CD4-positive, alpha-beta T cell treated with Interleukin-10 for 1 hour (primary cell): ENCODE measurements at regions not wholly inside any gene's neighbourhood (a gene's known extent, or its start where the extent isn't known, plus 50 kb on each side); places are given as distances from the start of the nearest gene placed in this dataset.

ENCODE experiments used
- DNase-seq: peaks from one replicate; pipeline ENCODE4 v3.0.0-alpha.2; 2020

DNA sequence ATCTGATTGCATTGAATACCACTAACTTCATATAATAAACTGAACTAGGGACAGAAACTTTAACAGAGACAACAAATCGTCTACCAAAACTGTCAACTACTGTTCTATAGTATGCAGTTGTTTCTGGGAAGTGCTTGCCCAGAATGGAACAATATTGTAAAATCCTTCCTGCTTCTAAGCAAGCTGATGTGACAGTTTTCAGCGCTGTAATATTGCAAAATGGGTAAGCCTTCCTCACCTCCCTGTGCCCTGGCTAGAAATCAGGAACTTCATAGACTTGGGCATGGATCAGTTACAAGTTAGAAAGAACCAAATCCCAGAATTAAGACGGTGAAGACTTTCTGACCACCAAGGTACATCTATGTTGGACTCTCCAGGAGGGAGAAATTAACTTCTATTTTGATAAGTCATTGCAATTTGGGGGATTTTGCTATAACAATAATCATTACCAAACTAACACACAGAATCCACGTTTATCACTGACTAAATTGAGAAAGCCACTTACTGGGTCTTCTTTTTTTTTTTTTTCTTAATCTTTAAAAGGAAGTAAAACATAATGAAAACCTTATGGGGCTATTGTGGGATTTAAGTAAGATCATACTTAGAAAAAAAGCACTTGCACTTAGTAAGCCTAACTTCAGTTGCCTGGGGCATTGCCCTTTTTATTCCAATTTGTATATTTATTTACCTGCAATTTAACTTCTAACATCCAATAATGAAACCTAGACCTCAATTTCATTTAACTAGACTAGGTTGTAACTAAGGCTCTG lies 261.5 kb downstream of the TRIB2 start:
- DNase-seq = no peak

DNA sequence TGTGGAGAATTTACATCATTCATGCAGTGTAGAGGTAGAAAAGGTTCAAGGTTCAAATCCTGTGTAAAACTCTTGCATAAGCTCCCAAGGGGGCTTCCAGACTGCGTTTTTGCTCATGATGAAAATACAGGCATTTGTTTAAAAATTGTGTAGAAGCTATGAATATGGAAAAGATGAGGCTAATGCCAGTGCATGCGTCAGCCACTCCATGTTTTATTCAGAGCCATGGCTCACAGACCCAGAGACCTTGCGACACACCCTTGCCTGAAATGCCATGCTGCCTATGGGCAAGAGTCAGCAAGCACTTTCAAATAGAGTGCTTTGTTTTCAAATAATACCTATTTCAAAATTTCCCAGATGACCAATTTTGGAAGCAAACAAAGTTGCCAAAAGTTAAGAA lies 262.3 kb downstream of the TRIB2 start:
- no peak for DNase-seq

DNA sequence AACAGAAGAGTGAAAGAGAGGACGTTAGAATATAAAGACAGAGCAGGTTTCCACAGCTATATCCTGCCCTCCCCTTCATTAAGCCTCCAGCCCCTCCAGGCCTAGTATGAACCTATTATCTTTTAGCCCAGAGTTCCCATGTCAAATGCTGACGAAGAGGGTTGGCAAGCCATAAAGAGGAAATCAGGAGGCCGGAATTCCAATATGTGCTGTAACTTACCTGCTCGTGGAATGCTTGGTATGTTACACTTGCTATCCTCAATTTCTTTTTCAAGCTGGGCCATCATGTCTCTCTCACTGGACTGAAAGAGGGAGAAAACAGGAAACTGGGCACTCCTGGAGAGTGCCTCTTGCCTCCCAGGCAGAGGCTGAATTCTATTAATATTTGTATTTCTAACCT lies 264.1 kb downstream of the TRIB2 start:
- no peak for DNase-seq

DNA sequence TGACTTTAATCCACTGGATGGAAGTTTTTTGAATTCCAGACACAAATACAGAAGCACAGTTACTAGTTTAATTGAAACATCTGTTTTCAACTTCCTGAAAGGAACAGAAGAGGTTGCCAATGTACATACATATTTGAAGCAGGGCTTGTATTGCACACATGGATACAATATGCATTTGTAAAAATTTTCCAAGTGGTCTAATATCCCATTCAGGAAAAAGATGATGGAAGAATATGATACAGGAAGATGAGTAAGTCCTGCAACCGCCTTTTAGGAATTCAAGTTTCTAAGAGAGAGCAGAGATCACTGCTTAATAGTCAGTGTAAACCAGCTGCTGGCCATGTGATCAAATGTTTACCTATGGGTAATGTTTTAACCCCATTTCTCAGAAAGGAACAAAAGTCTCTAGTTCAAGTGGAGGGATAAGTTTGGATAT lies 265.4 kb downstream of the TRIB2 start:
- DNase-seq = no peak

DNA sequence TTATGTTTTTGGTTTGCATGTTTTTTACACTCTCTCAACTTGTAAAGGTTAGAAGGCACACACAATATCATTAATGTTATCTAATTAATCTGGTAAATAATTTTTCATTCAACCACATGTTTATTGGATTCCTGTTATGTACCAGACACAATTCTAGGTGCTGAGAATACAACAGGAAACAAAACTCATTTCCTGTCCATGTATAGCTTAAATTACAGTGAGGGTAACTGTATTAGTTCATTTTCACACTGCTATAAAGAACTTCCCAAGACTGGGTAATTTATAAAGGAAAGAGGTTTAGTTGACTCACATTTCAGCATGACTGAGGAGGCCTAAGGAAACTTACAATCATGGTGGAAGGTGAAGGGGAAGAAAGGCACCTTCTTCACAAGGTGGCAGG lies 270.5 kb downstream of the TRIB2 start:
- DNase-seq = no peak

DNA sequence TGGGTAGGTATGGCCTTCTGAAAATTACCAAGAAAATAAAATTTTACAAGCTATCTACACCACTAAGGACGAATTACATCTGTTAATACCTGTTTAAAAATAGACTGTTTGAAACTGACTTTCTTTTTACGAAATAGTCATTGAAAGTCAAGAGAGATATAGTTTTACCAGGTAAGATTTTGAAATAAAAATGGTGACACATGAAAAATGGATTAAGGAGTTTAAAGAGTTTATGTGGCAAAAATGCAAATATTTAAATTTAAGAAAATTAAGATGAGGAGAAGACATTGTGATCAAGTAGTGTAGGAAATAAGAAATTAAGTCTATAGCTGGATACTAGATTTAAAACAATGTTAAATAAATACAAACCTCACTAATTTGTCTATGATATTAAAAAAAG lies 271.5 kb downstream of the TRIB2 start:
- DNase-seq = no peak

DNA sequence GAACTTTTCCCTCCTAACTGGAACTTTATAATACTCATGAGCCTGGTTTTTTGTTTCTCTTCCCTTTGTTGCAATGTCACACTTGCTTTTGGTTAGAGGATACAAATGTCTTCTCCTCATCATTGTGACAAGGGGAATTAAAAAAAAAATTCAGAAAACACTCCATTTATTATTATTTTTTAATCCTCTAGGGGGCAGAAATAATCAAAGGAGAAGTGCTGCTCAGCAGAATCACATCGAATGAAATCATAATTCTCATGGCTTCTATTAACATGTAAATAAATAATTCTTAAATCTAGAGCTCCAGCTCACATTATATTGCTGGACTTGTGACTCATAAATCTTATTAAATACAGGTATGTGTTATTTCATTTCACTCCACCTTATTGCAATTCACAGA lies 273.8 kb downstream of the TRIB2 start:
- DNase-seq = peak; percentile 4

DNA sequence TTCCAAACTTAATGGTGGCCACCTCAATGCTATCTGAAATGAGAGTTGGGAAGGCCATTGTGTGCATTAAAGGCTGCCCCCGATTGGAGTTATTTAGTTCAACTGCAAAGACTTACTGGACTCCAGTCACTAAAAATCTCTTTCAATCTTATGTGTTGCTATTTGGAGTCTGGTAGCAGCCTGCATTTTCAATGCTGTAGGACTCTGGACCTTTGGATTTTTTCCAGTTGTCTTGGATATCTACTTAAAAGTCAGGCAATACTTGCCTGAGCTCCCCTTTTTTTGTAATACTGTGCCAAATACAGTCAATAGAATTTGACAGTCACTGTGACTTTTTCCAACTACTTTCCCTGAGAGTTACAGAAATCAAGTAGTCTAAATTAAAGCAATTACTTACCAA lies 281.9 kb downstream of the TRIB2 start:
- no peak for DNase-seq

DNA sequence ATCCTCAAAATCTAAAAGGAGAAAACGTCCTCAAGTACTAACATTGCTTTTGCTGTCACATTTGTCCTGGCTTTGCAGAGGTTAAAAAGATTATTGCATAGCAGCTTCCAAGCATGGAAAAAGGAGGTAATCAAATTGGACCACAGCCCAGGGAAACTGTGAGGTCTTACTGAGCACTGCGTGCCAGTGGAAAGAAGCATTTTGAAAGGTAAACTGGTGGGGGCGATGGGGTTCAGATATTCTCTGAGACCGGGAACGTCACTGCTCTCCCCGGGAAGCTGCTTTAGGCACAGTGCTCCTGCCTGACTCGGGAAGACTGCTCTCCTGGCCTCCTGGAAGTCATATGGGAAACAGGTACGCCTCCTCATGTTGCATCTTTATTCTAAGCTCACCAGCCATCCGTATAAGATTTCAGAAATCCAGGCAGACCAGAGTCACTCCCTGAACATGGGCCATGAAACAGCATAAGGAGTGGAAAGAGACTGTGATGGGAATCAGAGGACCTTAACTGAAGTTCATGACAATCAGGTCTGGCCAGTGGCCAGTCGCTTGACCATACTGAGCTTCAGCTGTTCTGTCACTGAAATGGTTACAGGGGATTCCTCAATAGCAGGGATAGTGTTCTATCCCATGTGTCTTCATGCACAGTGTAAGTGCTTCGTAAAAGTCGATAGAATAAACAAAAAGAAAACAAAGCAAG lies 284.1 kb downstream of the TRIB2 start:
- DNase-seq = no peak

DNA sequence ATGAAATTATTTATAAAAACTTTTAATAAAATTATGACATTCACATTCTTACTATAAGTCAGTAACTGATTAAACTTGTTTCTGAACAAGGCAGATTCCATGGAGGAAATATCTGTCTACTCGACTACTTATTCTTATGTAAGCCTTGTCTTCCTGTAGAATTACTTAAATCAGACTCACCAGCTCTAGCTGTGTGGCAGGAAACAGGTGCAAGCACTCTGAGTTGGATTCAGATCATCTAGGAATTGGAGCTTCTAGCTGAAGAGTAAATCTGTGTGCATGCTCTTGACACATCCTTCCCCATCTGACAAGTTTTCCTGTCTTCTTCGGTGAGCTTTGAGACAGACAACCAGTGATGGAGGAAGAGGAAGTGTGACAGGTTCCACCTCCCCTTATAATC lies 284.7 kb downstream of the TRIB2 start:
- DNase-seq = no peak

DNA sequence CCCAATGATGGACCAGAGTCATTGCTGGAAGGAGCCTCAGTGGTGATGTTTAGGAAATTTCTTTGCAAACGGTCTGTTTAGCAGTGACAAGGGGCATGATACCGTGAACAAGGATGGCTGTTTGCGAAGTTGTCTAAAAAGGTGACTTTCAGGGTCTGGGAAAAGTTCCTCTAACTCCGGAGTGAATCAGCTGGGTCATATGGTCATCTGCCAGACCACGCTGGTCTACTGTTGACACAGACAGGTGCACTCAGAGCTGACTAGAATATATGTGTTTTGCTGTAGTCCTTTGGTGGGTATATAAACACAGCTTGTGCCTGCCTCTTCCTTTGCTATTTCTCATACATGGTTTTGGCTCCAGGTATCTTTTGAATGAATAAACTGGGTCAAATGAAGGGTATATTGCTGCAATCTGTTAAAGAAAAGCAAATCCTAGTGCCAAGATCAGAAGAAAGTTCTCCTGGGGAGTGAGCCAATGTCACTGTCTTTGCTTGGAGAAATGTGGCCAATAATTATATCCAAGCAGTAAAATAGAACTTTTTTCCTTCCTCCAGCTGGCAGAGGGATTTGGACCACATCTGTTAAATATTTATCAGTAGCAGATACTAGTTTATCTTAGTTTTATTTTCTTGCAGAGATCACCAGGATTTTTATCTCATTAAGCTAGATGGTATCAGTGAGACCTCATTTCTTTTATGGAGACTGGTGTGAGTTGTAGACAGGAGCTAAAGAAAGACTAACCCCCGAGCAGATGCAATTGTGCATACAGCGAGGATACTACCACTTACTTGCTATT lies 286.0 kb downstream of the TRIB2 start:
- DNase-seq = no peak

DNA sequence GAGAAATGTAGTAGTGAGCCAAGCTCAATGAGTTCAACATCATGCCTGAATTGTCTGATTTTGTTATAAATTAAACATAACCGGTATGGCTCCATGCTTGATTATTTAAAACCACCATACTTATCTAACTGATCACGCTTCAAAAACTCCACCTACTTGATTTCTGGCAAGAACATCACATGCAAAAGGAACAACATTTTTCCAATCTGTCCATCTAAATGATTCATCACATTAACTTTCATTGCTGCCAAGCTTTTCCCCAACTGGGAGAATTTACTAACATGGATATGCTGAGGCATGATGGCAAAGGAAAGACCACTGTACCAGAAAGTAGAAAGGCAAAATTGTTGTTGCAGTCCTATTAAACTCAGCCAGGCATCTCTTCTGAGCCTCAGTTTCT lies 286.8 kb downstream of the TRIB2 start:
- no peak for DNase-seq

DNA sequence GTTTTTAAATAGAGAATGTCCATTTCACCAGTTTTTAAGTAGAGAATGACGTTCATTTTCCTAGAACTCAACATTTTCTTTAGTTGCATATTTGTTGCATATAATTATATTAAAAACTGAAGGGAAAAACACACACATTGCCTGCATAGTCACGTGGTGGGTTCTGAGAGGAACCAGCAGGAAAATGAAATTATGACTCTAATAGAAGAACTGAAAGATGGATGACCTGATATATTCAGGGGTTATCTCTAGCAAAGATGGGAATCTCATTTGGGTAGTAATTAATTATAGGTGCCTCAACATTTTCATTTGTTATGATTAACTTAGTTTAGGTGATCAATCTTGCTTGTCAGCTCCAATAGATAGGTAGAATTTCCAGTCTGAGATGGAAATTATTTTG lies 288.3 kb downstream of the TRIB2 start:
- DNase-seq = no peak

DNA sequence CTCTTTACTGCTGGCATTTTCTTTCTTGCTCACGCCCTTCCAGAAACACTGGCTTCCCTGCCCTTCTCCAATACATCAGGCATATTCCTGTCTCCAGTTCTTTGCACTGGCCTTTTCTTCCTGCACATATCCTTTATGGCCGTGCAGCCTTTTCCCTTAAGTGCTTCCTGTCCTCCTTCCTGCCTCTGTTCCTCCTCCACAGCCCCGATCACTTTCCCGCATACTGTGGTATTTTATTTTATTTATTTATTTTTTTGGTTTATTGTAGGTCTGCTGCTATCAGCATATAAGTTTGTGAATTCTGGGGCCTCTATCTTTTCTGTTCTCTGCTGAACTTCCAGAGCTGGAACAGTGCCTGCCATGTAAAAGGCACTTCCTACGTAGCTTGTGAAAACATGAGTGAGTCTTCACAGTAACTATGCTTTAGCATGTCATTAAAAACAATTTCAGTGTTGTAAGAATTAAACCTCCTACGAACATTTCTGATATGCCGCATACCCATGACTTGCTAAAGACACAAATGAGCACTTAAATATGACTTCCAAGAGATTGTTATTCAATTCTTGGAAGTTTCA lies 289.1 kb downstream of the TRIB2 start:
- DNase-seq = no peak

DNA sequence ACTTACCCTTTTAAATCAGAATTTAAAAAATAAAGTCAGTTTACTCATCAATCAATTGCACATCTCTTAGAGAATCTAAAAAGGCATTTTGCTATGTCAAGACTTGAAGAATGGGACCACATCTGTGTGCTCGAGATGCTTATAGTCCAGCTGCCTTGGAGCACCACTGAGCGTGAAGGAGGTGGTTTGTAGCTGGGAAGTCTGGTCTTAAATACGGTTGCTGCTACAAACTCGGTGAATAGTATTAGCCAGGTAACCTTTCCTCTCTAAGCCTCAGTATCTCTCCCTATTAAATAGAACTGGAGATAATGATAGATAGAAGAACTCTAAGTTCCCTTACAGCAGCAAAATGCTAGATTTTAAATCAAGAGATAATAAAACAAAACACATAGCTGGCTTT lies 289.7 kb downstream of the TRIB2 start:
- no peak for DNase-seq

DNA sequence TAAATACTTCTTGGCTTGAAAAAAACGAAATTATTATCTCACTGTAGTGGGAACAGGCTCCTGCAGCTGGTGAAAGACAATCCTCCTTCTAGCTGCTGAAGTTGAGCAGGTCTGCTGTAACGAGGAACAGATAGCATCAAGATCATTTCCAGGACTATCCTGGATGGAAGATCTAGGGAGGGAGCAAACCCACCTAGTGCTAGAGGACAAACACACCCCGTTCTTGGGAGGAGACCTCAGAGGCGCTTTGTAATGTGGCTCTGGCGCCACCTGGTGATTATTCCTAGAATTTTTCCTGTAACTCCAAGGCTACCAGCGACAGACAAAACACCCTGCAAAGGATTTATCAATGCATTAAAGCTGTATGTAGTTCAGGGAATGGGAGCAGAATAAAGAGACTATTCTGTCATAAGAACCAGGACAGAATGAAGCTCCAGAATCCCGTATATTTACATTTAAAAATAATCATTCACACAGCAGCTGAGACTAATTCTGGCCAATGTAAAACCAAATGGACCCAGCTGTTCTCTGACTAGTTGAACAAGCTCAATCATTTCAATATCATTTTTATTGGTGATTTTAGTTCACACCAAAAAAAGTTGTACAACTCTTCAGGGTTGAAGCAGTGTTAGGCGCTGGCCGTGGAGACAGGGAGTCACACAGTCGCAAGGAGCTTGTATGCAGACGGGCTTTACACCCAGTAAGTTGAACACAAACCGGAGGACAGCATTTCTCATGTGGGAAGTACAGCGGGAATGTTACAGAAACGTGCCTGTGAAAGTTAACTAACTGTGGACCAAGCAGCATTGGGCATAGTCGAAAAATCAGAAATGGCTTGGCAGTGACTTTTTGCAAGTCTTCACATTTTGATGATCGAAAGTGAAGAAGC lies 290.3 kb downstream of the TRIB2 start:
- DNase-seq = peak; percentile 78

DNA sequence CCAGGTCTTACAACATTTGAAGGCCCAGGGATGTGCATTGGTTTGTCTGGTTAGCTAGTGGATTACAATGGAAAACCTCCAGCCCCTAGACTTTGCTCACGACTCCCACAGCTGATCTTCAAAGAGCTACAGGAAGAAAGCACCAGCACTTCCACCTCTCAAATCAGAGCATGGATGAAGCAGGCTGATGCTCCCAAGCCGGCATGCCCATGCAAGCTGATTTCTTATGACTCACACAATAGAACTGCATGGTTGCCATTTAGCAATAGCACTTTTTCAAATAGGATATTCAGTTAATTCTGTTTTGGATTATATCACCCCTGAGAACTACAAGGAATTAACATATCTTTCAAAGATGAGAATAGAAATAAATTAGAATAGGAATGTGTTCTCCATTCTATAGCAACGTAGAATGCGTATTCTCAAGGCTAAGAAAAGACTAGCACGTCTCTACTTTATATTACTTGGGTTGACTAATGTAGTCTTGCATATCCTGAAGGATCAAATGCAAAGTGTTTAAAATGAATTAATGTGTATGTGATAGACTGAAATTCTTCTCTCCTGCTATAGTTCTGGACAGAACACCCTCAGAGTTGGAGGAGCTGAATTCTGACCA lies 292.4 kb downstream of the TRIB2 start:
- no peak for DNase-seq

DNA sequence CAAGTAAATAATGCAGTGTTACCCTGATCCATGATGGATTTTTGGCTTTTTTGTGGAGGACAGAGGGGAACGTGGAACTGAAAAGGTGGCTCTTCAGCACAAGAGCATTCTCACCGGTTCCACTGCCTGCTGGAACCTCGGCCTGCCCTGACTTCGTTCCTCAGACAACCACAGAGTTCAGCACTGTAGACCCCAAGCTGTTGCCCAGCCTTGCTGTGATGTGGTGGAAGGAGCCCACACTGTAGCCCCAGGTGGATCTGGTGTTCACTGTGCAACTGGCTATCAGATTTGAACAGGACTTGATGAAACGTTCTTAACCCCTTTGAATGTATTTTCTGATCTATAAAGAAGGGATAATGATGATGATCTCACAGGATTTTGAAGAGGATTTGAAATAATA lies 293.5 kb downstream of the TRIB2 start:
- no peak for DNase-seq

DNA sequence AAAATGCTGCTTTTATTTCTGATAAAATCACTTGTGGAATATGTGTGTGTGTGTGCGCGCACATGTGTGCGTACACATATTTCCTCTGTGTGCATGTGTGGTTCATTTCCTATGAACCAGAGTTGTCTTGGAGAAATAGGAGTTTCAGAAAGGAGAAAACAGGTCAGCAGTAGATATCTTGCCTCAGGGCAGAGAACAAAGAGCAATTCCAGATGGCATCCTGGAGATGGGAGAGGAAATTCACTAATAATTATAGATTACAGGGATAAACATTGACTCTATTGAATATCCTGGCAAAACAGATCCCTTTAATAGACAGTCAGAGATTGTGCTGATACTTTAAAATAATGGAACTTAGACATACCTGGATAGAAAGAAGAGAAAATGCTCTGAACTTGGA lies 298.0 kb downstream of the TRIB2 start:
- DNase-seq = no peak

DNA sequence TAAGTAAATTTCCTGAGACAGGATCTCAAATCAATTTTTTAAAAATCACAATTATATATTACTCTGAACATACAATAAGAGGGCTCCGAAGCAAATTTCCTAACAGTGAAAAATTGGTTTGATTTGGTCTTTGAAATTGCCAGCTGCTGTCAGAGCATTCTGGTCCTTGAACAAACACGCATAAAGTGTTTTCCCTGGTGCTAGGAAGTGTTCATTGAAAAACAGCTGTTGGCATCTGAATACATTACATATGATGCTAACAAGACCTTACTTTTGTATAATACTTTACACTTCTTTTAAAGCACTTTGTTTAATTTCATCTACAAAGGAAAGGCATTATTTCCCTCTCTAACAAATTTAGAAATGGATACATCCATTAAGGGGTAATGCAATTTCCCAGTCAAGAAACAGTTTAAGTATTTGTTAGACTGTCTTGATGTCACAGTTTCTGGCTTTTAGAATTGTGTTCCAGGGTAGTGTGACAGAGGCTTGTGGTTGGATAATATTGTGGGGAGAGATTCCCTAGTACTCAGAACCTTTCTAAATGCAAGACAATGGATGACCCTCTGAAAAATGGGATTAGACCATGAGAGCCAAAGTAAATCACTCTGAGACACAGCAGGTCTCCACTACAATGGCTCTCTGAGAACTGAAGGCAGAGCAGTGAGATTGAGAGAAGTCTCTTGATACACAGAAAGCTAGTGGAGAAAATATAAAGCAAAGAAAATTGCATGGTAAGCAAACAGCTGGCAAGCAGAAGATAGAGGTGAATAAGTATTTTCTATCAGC lies 299.0 kb downstream of the TRIB2 start:
- DNase-seq = no peak

DNA sequence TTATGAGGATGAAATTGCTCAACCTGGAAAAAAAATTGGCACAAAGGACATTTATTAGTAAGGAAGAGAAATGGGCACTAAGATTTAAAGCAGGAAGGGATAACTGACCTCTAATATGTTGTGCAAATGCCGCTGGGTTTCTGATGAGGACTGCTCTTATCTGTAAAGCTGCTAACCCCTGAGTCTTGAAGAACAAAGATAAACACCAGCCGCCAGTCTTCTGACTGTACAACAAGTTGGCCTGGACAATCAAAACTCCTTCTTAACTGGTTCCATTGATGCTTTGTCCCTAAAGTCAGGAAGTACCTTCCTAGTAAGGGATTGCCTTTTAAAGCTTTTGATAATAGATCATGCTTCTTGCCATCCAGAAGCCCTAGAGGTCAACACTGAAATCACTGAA lies 301.8 kb downstream of the TRIB2 start:
- DNase-seq = no peak
